ACHN (cell line): ENCODE measurements at regions not wholly inside any gene's neighbourhood (a gene's known extent, or its start where the extent isn't known, plus 50 kb on each side); places are given as distances from the start of the nearest gene placed in this dataset.

Source experiments
- DNase-seq: peaks from one replicate; pipeline ENCODE4 v3.0.0-alpha.2; 2015
- in situ Hi-C: cut with HindIII; loops from 2 replicates; pipeline ENCODE4 v1.10.0; 2017; ENCODE audit warnings: low sequenced_read_pairs, low pct_ligation_motif_present, low pct_unique_long_range_greater_than_20kb

- in situ Hi-C loops = no loop called here
- DNase-seq = no peak
Observed at GRCh38 chr10:130361351-130362105, 225.3 kb downstream of the GLRX3 start.

GRCh38 chr10:130362308-130362761 lies 226.1 kb downstream of the GLRX3 start:
- DNase-seq = no peak
- in situ Hi-C loops = no loop called here

GRCh38 chr10:130363051-130363450 lies 226.9 kb downstream of the GLRX3 start:
- in situ Hi-C loops = no loop called here
- no peak for DNase-seq

GRCh38 chr10:130363899-130364445 lies 227.8 kb downstream of the GLRX3 start:
- DNase-seq = no peak
- in situ Hi-C loops = no loop called here

- in situ Hi-C loops = no loop called here
Observed at GRCh38 chr10:130364631-130365411, 228.6 kb downstream of the GLRX3 start.

GRCh38 chr10:130368761-130369560 lies 232.8 kb downstream of the GLRX3 start:
- DNase-seq = no peak
- in situ Hi-C loops = no loop called here

More at GRCh38 chr10:130364631-130365411, 228.6 kb downstream of the GLRX3 start:
- no peak for DNase-seq

GRCh38 chr10:130369645-130370381 lies 233.6 kb downstream of the GLRX3 start:
- no peak for DNase-seq
- in situ Hi-C loops = no loop called here

- no peak for DNase-seq
- in situ Hi-C loops = no loop called here
Observed at GRCh38 chr10:130370721-130371120, 234.5 kb downstream of the GLRX3 start.

- no peak for DNase-seq
- in situ Hi-C loops = no loop called here
Observed at GRCh38 chr10:130371156-130371555, 235.0 kb downstream of the GLRX3 start.

- in situ Hi-C loops = no loop called here
- no peak for DNase-seq
Observed at GRCh38 chr10:130371666-130372065, 235.5 kb downstream of the GLRX3 start.

GRCh38 chr10:130372222-130372621 lies 236.0 kb downstream of the GLRX3 start:
- DNase-seq = no peak
- in situ Hi-C loops = no loop called here

GRCh38 chr10:130372866-130373265 lies 236.7 kb downstream of the GLRX3 start:
- in situ Hi-C loops = no loop called here
- no peak for DNase-seq

GRCh38 chr10:130377986-130378540 lies 241.9 kb downstream of the GLRX3 start:
- in situ Hi-C loops = no loop called here
- no peak for DNase-seq

- in situ Hi-C loops = no loop called here
- DNase-seq = no peak
Observed at GRCh38 chr10:130378556-130379400, 242.6 kb downstream of the GLRX3 start.

- no peak for DNase-seq
- in situ Hi-C loops = no loop called here
Observed at GRCh38 chr10:130380056-130380455, 243.9 kb downstream of the GLRX3 start.

- in situ Hi-C loops = no loop called here
- DNase-seq = no peak
Observed at GRCh38 chr10:130382031-130382430, 245.8 kb downstream of the GLRX3 start.

GRCh38 chr10:130387936-130388580 lies 251.9 kb downstream of the GLRX3 start:
- in situ Hi-C loops = no loop called here

More at GRCh38 chr10:130387936-130388580, 251.9 kb downstream of the GLRX3 start:
- no peak for DNase-seq
